Parathyroid adenoma (tissue), 2 donors: ENCODE measurements at regions not wholly inside any gene's neighbourhood (a gene's known extent, or its start where the extent isn't known, plus 50 kb on each side); places are given as distances from the start of the nearest gene placed in this dataset.

Experiments
- H2AFZ ChIP-seq: fragments of 300-600 bp; sonication (generic); one replicate; pipeline ENCODE4 v1.7.0; 2017; ENCODE audit warnings: antibody characterized with exemption, mild to moderate bottlenecking
- H3K27ac ChIP-seq: fragments of 300-600 bp; sonication (generic); one replicate; pipeline ENCODE4 v1.7.0; 2017
- H3K27me3 ChIP-seq: fragments of 300-600 bp; sonication (generic); one replicate; pipeline ENCODE4 v1.7.0; 2017; ENCODE audit warnings: low read length; ENCODE audit not compliant: control insufficient read depth, insufficient read depth
- H3K36me3 ChIP-seq: fragments of 300-600 bp; sonication (generic); one replicate; pipeline ENCODE4 v1.7.0; 2017; ENCODE audit warnings: low read length; ENCODE audit not compliant: control insufficient read depth, insufficient read depth
- H3K4me1 ChIP-seq: fragments of 300-600 bp; sonication (generic); one replicate; pipeline ENCODE4 v1.7.0; 2017; ENCODE audit warnings: control low read depth
- H3K4me2 ChIP-seq: fragments of 300-600 bp; sonication (generic); one replicate; pipeline ENCODE4 v1.7.0; 2017; ENCODE audit warnings: low read length
- H3K4me3 ChIP-seq: fragments of 300-600 bp; sonication (generic); one replicate; pipeline ENCODE4 v1.7.0; 2017; ENCODE audit warnings: low read depth, low read length
- H3K79me2 ChIP-seq: fragments of 300-600 bp; sonication (generic); one replicate; pipeline ENCODE4 v1.7.0; 2017; ENCODE audit warnings: control low read depth
- H3K9ac ChIP-seq: fragments of 300-600 bp; sonication (generic); one replicate; pipeline ENCODE4 v1.7.0; 2017; ENCODE audit warnings: mild to moderate bottlenecking
- H3K9me3 ChIP-seq: fragments of 300-600 bp; sonication (generic); one replicate; pipeline ENCODE4 v1.7.0; 2017; ENCODE audit warnings: low read length; ENCODE audit not compliant: control insufficient read depth
- CTCF ChIP-seq: fragments of 300-600 bp; sonication (generic); IDR thresholded peaks from one replicate; pipeline ENCODE4 v1.7.0; 2017; ENCODE audit warnings: antibody characterized with exemption, mild to moderate bottlenecking
- donor health status: primary hyperparathyroidism.

GRCh38 chr9:86508208-86508903 is 154.1 kb upstream of the TUT7 start:
- no peak overlapping the region for H3K4me2 ChIP-seq
- H3K9me3 ChIP-seq: no peaks in the 10 kb centered on the region
- H3K4me3 ChIP-seq: no peak overlapping the region
- H3K9ac ChIP-seq: no peak overlapping the region
- H3K79me2 ChIP-seq: no peaks in the 10 kb centered on the region
- H3K27me3 ChIP-seq: no peaks in the 10 kb centered on the region
- no peaks in the 10 kb centered on the region for H3K4me1 ChIP-seq
- H3K27ac ChIP-seq: no peak overlapping the region
- H2AFZ ChIP-seq: no peak overlapping the region
- no peaks in the 10 kb centered on the region for H3K36me3 ChIP-seq
- TF ChIP-seq CTCF: no peak

GRCh38 chr9:86507212-86507630 is 153.0 kb upstream of the TUT7 start:
- no peak overlapping the region for H3K27ac ChIP-seq
- no peak overlapping the region for H3K9ac ChIP-seq
- H3K4me1 ChIP-seq: no peaks in the 10 kb centered on the region
- no peak overlapping the region for H3K4me3 ChIP-seq
- H2AFZ ChIP-seq: no peak overlapping the region
- TF ChIP-seq CTCF: no peak
- no peaks in the 10 kb centered on the region for H3K27me3 ChIP-seq
- H3K36me3 ChIP-seq: no peaks in the 10 kb centered on the region
- H3K4me2 ChIP-seq: no peak overlapping the region
- no peaks in the 10 kb centered on the region for H3K9me3 ChIP-seq
- no peaks in the 10 kb centered on the region for H3K79me2 ChIP-seq

DNA sequence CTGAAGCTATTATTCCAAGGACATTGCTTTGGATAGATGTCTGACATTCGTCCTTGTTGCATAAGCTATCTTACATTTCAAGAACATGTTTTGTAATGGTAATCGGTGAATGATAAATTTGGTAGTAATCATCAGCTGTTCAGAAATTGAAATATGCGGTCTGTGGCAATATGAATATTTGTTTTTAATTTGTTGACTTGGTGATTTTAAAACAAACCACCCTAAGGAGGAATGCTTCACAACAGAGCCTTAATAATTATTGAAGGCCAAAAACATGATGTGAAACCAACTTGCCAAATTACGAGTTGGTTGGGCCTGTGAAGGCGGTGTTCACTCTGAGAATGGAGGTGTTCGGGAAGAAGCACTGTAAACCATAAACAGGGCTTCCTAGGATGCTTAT is 149.7 kb upstream of the TUT7 start:
- no peaks in the 10 kb centered on the region for H3K27me3 ChIP-seq
- H3K9ac ChIP-seq: no peak overlapping the region
- H3K4me2 ChIP-seq: no peak overlapping the region
- TF ChIP-seq CTCF: no peak
- H3K79me2 ChIP-seq: no peaks in the 10 kb centered on the region
- no peaks in the 10 kb centered on the region for H3K4me1 ChIP-seq
- no peak overlapping the region for H2AFZ ChIP-seq
- no peaks in the 10 kb centered on the region for H3K9me3 ChIP-seq
- no peak overlapping the region for H3K4me3 ChIP-seq
- H3K27ac ChIP-seq: no peak overlapping the region
- H3K36me3 ChIP-seq: no peaks in the 10 kb centered on the region

- H3K27ac ChIP-seq: no peak overlapping the region
- H3K27me3 ChIP-seq: no peaks in the 10 kb centered on the region
- no peaks in the 10 kb centered on the region for H3K36me3 ChIP-seq
- H3K4me1 ChIP-seq: no peaks in the 10 kb centered on the region
- H3K9me3 ChIP-seq: no peaks in the 10 kb centered on the region
- no peak overlapping the region for H3K9ac ChIP-seq
- TF ChIP-seq CTCF: no peak
- H3K79me2 ChIP-seq: no peaks in the 10 kb centered on the region
- H2AFZ ChIP-seq: no peak overlapping the region
- H3K4me3 ChIP-seq: no peak overlapping the region
- no peak overlapping the region for H3K4me2 ChIP-seq
Measured at GRCh38 chr9:86503314-86503713, 149.1 kb upstream of the TUT7 start.
